PC-3 (cell line): ENCODE measurements at regions not wholly inside any gene's neighbourhood (a gene's known extent, or its start where the extent isn't known, plus 50 kb on each side); places are given as distances from the start of the nearest gene placed in this dataset.

Source experiments
- EZH2phosphoT487 ChIP-seq: fragments of 300-600 bp; sonication (generic); IDR thresholded peaks from 2 replicates; pipeline ENCODE4 v1.6.1; 2018; ENCODE audit warnings: mild to moderate bottlenecking, antibody characterized with exemption, low read length, borderline replicate concordance
- TF ChIP-seq, protein P1 (sequence below): fragments of 300-600 bp; sonication (generic); conservative IDR thresholded peaks from 2 replicates; pipeline ENCODE4 v1.5.1; 2017; ENCODE audit warnings: antibody characterized with exemption, low read depth, mild to moderate bottlenecking, low read length

DNA sequence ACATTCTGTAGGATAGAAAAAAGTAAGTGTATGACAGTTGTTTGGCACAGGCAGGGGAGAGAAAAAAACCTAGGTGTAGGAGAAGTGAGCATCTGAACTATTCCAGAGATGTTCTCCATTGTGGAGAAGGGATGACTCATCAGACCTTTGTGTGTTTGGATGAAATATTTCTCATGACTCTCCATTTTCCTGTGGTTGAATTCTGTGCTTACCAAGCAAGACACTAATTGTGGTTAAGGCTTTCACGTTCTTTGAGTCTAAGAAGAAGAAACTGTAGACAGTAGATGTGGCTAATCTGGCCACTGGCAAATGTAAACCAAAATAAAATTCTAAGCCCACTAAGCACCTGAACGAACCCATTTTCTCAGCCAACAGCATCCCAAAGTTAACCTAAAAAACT lies 107.9 kb upstream of the GZMB start:
- TF ChIP-seq, protein P1, sequence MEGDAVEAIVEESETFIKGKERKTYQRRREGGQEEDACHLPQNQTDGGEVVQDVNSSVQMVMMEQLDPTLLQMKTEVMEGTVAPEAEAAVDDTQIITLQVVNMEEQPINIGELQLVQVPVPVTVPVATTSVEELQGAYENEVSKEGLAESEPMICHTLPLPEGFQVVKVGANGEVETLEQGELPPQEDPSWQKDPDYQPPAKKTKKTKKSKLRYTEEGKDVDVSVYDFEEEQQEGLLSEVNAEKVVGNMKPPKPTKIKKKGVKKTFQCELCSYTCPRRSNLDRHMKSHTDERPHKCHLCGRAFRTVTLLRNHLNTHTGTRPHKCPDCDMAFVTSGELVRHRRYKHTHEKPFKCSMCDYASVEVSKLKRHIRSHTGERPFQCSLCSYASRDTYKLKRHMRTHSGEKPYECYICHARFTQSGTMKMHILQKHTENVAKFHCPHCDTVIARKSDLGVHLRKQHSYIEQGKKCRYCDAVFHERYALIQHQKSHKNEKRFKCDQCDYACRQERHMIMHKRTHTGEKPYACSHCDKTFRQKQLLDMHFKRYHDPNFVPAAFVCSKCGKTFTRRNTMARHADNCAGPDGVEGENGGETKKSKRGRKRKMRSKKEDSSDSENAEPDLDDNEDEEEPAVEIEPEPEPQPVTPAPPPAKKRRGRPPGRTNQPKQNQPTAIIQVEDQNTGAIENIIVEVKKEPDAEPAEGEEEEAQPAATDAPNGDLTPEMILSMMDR, result no peak
- no peak for TF ChIP-seq EZH2phosphoT487
